Hindlimb muscle (tissue), 1 donor: ENCODE measurements at regions not wholly inside any gene's neighbourhood (a gene's known extent, or its start where the extent isn't known, plus 50 kb on each side); places are given as distances from the start of the nearest gene placed in this dataset.

Experiments
- DNase-seq: peaks from one replicate; pipeline ENCODE4 v3.0.0-alpha.2; 2013

DNA sequence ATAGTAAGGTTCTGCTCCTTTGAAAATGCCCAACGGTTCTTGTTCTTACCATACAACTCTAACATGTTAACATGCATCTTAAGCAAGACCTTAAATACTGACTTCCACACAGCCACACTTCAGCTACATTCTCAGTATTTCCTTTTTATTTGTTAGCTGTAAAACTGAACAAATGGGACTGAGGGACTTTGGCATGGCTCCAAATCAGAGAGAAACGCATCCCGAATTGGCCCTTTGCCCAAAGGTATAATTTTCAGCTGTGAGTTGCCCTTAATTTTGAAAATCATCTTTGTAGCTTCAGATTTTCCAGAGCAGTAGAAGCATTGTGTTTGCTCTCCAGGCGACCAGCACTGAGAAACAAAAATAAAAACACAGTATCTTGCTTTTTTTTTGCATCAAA lies 56.4 kb downstream of the NEUROD6 start:
- no peak for DNase-seq

DNA sequence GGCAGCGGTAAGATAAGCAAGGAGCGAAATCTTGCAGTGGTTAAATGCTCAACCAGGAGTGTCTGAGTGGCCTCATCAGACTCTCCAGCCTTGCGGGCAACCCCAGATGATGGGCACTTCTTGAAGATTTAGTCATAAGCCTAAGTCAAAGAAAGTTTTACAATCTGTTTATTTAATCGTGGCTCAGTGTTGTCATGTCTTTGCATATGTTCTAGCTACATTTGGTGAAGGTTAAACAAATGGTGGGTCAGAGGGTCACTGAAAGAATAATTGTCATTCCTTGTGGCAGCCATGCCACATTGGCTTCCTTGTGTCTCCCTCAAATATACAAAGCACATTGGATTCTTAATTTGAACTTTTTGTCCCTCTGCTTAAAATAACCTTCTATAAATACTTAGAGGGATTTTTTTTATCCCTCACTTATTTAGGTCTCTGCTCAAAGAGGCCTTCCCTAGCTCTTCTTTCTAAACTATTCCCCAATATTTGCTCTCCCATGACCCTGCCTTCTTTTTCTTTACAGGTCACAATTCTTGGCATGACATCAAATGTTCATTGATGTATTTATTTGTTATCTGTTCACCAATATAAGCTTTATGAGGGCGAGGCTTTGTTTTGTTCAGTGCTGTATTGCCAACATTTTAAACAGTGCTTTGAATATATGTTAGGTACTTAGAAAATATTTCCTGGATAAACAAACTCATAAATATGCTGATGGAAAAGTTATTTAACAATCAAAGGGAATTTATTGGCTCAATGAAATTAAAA lies 68.7 kb downstream of the NEUROD6 start:
- no peak for DNase-seq

DNA sequence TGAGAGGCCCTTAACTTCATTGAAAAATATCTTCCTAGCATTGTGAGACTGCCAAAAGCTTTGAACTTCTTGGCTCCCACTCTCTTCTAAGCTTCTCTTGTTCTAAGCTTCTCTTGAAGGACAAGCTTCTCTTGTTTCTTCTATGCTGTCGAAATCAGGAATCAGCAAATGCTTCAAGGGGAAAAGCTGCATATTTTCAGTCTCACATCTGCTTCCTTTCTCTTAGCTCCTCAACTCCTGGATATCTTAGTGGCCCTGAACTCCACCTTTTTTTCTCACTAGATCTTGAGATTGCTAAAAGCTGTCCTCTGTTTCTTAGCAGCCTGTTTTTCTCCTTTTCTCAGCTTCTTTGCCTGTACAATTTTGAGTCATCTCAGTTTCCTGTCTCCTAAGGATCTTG lies 73.0 kb downstream of the NEUROD6 start:
- no peak for DNase-seq

DNA sequence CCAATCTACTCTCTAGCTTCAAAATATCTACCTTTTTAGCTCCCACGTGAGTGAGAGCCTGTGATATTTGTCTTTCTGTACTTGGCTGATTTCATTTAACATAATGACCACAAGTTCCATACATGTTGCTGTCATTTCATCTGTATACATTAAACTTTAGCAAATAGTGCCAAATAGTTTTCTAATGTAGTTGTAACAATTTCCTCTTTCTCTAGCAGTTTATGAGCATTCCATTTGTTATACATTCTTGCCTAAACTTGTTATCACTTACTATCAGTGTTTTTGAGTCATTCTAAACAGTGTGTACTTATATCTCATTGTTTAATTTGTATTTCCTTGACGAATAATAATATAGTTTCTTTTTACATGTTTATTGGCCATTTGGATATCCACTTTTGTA lies 77.2 kb downstream of the NEUROD6 start:
- no peak for DNase-seq

DNA sequence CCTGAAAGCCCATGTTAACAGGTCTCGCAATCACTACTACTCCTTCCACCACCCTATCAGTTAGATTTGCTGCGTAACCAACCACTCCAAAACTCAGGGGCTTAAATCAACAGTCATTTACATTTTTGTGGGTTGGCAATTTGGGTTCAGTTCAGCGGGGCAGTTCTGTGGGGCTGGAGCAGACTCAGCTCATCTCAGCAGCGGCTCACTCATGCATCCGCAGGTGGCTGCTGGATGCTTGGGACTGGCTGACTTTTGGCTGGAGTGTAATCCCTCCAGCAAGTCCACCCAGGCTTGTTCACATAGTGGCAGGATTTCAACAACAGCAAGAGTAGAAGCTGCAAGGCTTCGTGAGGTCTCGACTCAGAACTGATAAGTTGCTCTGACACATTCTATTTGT lies 79.2 kb downstream of the NEUROD6 start:
- no peak for DNase-seq

DNA sequence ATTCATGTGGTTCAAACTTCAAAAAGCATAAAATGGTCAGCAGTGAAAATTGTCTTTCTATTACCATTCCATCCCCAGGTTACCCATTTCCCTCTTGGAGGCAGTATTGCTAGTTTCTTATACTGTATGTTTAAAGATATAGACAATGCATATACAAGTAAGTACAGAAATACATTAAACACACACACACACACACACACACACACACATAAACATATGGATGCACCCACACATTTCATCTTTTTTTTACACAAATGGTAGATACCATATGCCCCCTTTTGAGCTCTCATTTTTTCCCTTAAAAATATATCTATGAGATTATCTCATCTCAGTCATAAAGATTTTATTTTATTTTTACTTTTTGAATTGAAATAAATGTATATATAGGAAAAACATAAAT lies 79.7 kb downstream of the NEUROD6 start:
- no peak for DNase-seq

DNA sequence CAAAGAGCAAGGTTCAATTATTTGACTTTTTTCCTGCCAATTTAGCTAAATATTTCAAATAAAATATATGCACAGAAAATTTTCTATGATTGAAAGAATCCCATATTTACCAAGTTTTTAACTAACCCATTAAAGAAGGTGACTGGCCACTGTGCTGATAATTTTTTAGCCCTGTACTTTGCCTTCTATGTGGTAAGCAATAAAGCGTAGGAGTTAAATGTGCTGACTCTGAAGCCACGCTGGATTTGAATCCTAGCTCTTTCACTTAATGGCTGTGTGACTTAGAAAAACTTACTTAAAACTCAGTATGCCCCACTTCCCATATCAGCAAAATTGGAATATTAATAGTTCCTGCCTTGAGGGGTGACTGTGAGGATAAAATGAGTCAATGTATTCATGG lies 82.1 kb downstream of the NEUROD6 start:
- DNase-seq, result no peak

DNA sequence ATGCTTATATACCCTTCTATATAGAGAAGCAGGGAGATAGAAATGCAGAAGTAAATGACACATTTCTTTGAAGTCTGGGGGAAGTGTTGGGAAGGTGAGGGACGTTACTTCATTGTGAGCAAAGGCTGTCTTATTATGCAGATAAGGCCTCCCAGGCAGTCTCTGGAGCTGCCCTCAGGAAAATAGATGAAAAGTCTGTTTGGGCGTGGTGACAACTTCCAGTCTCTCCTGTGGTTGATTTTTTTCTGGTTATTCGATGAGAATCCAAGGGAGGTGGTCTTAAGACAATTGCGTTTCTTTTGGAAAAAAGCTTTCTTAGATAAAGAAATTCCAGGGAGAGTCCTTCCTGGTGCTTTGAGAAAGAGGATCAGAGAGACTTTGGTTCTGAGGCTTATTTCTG lies 84.0 kb downstream of the NEUROD6 start:
- no peak for DNase-seq

DNA sequence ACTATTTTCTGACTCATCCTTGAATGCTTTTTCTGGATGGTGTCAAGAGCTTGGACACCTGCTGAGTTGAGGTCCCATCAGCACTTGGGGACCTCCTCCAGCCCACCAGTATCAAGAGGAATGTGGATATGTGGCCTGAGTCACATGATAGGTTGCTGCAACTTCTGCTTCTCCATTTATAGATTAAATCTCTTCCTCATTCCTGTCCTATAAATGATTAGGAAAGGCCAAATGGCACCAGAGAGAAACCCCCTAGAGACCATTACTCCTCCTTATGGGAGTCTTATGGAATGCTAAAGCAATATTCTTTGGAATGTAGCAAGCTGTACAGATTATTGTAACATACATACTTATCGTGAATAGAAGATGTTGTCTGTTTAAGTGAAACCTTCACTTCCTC lies 85.6 kb downstream of the NEUROD6 start:
- no peak for DNase-seq

DNA sequence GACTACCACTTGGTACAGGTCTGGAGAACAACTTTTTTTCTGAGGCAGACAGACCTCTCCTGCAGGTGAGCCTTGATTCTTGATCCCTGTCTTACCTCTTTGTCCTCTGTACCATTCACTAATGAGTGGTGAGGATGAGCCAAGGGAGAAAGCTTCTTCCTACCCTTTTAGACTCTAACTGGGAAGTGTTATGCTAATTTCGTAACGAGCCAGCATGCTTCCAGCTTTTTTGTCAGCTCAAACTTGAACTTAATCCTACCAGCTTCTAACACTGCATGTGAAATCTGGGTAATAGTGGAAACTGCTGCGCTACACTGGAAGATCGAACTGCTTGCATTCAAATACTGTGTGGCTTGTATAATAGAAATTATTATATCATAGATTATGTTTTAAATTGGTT lies 87.0 kb downstream of the NEUROD6 start:
- DNase-seq, result no peak

DNA sequence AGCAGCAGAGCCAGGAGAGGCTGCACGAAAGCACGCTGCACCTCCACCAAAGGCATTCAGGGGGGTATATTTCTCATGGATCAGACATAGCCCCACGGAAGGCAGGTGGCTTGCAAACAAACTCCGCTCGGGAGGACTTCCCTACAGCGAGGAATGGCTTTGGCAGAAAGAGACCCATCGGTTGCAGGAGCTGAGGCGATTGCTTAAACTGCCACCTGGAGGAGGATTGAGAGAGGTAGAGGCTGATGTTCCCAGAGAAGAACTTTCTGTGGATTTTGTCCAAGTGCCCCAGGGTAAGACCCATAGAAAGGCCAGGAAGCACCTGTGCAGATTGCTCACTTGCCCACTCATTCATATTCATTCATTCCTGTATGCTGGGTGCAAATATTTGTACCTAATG lies 89.1 kb downstream of the NEUROD6 start:
- DNase-seq, result no peak

DNA sequence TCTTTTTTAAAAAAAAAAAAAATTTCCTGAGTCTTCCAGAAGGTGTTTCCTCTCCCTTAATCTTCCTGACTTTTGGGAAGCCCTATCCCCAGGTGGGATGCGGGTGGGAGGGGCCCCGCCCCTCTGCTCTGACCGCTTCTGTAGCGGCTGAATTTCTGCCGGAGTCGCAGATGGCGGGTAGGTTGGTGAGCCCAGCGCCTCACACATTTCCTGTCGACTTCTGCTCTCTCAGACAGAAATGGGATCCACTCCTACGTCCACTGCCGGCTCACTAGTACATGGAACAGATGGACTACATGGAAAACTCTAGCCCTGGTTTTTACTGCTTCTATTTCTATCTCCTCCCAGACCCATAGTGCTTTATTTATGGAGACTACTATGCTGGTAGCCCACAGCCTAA lies 90.9 kb downstream of the NEUROD6 start:
- no peak for DNase-seq

DNA sequence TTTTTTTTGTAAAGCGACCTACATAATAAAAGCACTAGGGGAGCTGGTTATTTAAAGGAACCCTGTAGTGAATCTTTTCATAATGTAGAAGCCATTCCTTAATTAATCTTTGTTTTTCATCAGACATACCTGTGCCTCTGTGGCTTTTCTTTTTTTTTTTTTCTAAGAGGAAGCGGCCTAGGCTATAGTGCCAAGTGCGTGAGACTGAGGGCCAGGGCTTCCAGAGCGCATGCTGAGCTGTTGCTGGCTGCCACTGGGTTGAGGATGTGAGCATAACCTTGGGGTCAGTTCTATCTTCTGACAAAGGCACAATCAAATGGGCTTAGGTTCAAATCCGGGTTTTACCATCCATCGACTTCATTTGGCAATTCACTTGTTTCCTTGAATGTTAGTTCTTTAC lies 103.7 kb downstream of the NEUROD6 start:
- no peak for DNase-seq

DNA sequence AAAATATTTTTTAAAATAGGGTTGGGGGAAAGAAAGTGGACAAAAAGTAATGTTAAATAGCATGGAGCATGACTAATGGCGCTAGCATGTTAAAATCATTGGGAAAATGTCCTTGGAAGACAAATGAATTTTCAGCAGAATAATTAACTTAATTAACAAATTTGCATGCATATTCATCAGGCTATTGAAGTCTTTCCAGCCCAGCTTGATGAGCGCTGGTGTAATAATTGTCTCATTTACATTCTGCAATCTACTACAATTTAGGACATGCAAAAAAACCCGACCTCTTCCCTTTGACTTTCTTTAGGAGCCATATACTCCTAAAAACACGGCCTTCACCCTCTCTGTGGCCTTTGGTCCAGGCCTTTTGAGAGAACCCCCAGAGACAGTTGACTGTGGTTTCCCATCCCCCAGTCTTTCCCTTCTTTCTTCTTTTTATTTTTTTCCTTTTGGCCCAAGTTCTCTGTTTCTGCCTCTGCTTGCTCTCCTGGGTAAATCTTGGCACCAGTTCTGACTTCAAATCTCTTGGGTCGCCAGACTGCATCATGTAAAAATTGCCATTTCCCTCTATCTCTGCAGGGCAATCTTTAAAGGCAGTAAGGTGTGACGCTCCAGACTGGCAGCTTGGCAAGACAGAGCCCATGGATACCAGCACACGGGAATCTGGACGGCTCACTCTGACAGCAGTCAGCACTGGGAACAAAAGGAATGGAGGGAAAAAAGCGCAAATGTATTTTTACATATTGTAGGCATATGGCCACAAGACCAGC lies 105.5 kb downstream of the NEUROD6 start:
- DNase-seq, result no peak

DNA sequence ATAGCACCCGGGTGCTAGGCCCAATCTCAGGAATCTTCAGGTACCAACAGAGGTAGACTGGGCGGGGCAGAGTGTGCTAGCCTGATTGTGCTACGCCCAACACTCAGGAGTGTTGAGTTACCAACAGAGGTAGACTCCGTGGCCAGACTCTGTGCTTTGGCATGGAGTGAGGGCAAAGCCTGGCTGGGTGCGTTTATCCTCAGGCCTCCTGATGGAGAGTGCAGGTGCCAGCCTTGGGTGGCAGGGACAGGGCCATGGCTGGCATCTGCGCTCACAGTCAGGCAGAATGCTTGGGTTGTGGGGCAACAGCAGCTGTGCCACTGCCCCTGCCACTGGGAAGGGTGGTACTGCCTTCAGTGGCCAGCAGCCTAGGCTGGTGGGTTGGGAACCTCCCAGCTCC lies 111.6 kb downstream of the NEUROD6 start:
- DNase-seq, result no peak

DNA sequence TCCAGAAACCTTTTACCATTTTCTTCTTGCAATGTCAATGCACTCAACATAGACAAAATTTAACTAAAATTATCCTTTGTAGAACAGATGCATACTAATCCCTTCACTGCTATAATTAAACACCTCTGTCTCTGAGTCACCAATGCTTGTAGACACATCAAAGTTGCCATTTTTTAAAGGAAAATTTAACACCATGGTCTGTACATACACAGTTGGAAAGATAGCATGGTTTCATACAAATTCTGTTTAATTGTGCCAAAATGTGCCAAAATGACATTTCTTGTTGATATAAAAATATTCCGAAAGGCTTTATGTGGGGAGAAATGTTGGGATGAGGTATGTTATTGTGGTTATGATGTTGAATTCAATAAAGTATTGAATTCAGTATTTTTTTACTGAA lies 125.8 kb downstream of the NEUROD6 start:
- no peak for DNase-seq

DNA sequence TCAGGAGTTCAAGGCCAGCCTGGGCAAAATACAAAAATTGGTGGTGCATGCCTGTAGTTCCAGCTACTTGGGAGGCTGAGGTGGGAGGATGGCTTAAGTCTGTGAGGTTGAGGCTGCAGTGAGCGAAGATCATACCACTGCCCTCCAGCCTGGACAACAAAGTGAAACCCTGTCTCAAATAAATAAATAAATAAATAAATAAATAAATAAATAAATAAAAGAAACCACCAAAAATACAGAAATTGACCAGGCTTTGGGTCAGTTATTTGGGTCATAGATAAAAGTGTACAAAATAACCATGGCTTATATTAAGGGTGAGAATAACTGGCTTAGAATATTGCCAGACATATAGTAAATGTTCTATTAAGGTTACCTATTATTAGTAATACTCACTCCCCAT lies 129.2 kb downstream of the NEUROD6 start:
- DNase-seq, result no peak

DNA sequence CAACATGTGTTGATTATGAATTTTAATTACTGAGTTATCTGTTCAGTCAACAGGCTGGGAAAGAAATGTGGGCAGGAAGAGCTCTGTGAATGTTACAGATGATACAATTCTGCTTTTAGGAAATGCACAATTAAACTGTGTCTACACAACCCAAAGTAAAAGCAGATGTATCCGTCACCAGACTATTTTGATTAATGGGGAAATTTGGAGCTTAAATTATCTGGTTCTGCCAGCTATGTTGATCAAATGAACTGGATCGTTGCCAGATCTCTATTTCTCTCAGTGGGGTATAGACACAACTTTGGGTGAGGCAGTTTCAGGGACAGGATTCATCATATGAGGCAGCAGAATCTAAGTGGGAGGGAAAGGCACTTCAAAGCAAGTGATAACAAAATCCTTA lies 136.5 kb downstream of the NEUROD6 start:
- DNase-seq, result no peak

DNA sequence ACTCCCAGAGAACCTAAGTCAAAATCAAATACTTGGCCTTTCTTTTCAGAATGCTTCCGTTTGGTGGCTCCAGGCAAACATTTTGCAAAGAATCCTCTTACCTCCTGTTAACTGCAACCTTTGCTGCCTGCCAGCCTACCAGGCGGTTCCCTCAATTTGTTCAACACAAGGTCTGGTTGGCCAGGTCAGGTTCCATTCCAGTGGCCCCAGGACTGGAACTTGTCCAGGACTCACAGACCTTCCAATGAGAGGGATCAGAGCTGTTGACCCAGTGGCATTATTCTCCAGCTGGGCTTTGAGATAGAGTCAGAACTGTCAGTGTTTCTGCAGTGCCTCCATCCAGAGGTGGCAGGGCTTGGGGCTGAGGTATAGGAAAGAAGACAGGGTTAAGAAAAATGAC lies 137.0 kb downstream of the NEUROD6 start:
- DNase-seq, result no peak

DNA sequence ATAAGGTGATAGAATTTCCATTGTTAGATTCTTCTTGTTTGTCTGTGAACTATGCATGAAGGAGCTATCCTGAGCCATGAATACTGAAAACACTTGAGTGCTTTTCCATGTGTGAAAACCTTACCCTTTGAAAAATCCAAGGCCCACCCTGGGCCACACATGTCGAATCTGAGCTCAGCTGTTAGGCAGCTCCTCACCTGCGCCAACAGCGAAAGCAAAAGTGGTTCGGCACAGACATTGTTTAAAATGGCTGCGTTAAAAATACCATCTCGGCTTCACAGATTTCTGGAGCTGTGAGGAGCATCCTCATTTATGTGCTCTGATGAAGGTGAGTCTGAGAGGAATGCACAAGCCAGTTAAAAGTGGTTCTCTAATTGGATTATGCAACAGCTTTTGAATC lies 137.7 kb downstream of the NEUROD6 start:
- no peak for DNase-seq

DNA sequence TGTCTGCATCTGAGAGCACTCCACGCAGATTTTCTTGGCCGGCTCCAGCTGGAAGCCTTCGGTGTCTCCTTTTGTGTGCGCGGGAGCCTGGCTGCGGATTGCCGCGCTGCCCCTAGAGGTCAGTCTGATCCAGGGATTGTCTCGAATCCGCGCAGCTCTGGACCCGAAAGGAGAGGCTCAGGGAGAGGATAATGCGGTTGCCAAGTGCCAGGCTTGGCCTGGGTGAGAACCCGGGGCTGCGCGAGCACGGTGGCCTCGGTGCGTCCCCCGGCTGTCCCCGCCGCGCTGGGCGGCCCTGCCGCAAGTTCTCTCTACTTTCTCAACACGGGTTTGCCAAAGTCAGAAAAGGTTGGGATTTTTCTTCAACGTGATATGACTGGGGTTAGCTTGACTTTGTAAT lies 140.9 kb downstream of the ADCYAP1R1 start:
- peak; percentile 83 for DNase-seq

DNA sequence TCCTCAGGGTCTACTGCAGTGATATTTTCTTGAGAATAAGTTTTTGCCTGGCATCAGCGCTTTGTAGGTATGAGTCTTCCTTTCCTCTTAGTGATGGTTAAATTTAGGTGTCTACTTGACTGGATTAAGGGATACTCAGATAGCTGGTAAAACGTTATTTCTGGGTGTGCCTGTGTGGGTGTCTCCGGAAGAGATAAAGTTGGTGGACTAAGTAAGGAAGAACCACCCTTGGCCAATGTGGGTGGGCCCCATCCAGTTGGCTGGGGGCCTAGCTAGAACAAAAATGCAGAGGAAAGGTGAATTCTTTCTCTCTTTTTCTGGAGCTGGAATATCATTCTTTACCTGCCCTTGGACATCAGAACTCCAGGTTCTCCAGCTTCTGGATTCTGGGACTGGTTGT lies 138.8 kb downstream of the ADCYAP1R1 start:
- DNase-seq, result no peak

DNA sequence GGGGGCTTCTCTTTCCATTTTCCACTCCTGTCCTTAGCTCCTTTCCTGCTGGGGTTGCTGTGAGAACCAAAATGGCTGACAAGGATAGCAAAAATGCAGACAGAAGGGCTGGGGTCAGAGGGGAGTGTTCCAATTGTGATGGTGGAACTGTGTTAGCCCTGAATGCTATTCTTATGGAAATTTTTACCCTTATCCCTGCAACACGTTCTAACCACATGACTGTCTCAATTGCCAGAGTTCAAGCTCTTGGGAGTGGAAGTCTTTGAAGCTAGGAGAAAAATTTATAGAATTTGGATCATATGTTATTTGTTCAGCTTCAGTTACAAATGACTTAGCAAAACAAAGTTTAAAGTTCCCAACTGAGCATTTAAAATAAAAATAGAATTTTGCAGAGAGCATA lies 134.1 kb downstream of the ADCYAP1R1 start:
- DNase-seq, result peak; percentile 75

DNA sequence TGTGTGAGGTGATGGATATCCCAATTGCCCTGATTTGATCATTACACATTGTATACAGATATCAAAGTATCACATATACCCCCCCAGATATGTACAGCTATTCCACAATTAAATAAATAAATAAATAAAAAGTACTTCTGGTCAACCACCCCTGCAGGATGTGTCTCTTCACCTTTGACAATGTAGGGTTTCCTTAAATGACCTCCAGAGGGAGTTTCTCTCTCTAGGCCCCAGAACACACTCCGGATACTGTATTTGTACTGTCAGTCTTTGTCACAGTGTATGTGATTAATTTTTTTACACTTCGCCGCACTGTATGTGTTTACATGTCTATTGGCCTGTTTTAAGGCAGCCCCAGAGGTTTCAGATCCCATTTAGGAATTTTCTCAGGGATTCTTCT lies 123.6 kb downstream of the ADCYAP1R1 start:
- DNase-seq, result no peak

DNA sequence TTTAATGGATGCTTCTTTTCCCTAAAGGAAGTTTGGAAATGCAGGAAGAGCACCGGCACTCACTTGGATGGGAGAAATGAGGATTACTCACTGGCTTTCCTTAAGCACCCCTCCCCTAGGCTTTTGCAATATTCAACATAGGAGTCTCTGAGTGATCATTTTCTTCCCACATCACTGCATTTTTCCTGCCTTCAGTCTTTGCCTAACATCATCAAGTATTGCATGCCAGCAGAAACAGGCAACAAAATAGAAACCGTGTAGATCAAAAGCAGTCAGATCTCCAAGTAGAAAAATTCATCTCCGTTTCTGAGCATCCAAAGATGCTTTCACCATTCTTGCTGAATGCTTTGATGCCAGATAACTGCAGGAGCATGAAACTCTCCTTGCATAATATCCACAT lies 119.9 kb downstream of the ADCYAP1R1 start:
- no peak for DNase-seq
